ENCODE measurements at regions not wholly inside any gene's neighbourhood (a gene's known extent, or its start where the extent isn't known, plus 50 kb on each side); places are given as distances from the start of the nearest gene placed in this dataset.

GRCh38 chr14:53849549-53849948, 107.1 kb downstream of the BMP4 start:
- no peak overlapping the region for H3K14ac ChIP-seq (ENCODE audit: insufficient read length)

More at GRCh38 chr14:53849549-53849948, 107.1 kb downstream of the BMP4 start:
- CTCF ChIA-PET (ENCODE audit: partially characterized antibody): interaction anchor here (0.7 to 1.9 kb wide), 2 partner anchors 34 to 326 kb away, joined by 3 to 5 read pairs; no protein-coding TSS in a partner anchor
- Histone ChIP-seq H3K27me3 (replicated peaks in 1 of 4; ENCODE audit: control insufficient read depth in 3 of 4, extremely low read depth in 1 of 4, insufficient read depth in 3 of 4, low read length in 3 of 4) (no peaks in the 10 kb centered on the region), H3K23ac (ENCODE audit: insufficient read length) (no peak overlapping the region), H4K91ac (replicated peaks; ENCODE audit: insufficient read length, low read length) (no peak overlapping the region), H3K27ac (ENCODE audit: low read depth, low read length) (no peak overlapping the region), H3K9ac (replicated peaks in 1 of 4; ENCODE audit: extremely low read depth in 1 of 4, low read depth in 3 of 4, low read length in 3 of 4) (no peak overlapping the region), H3K36me3 (ENCODE audit: control insufficient read depth in 2 of 4, insufficient read depth in 4 of 4, low read length in 3 of 4) (no peaks in the 10 kb centered on the region), H3K79me2 (ENCODE audit: control insufficient read depth in 1 of 2, insufficient read depth in 2 of 2, low read length in 2 of 2) (no peaks in the 10 kb centered on the region), H2AK5ac (ENCODE audit: low read depth, low read length) (no peak overlapping the region), H2BK5ac (ENCODE audit: low read depth, low read length) (no peak overlapping the region), H2BK20ac (ENCODE audit: low read length) (no peak overlapping the region), H3K23me2 (ENCODE audit: low read depth, low read length) (no peaks in the 10 kb centered on the region), H2AFZ (ENCODE audit: low read length) (no peak overlapping the region), H2BK12ac (ENCODE audit: low read depth, low read length) (no peak overlapping the region), H3K18ac (ENCODE audit: extremely low read depth, low read length) (no peak overlapping the region), H4K5ac (ENCODE audit: insufficient read length, low read depth, low read length) (no peak overlapping the region), H3K4ac (replicated peaks; ENCODE audit: insufficient read length, low read depth, low read length) (no peak overlapping the region), H3K4me1 (replicated peaks in 1 of 4; ENCODE audit: control insufficient read depth in 3 of 4, insufficient read depth in 4 of 4, low read length in 3 of 4) (no peaks in the 10 kb centered on the region; a peak in 1 of 7 replicates), H3K56ac (replicated peaks; ENCODE audit: insufficient read length, low read depth, low read length) (no peak overlapping the region), H3K9me3 (ENCODE audit: insufficient read depth in 2 of 2, low read depth in 1 of 2, low read length in 1 of 2) (no peaks in the 10 kb centered on the region), H4K20me1 (replicated peaks in 1 of 2; ENCODE audit: control insufficient read depth in 1 of 2, insufficient read depth in 2 of 2, low read length in 2 of 2) (no peaks in the 10 kb centered on the region), H2BK120ac (replicated peaks; ENCODE audit: low read depth, low read length) (no peak overlapping the region), H3K4me2 (ENCODE audit: insufficient read depth in 1 of 2, low read depth in 2 of 2, low read length in 2 of 2) (no peak overlapping the region), H4K8ac (ENCODE audit: extremely low read depth, insufficient read depth, low read length) (no peak overlapping the region), H3K79me1 (ENCODE audit: low read depth, low read length) (no peaks in the 10 kb centered on the region), H2BK15ac (ENCODE audit: low read length) (no peak overlapping the region), H3K4me3 (ENCODE audit: extremely low read depth in 1 of 4, insufficient read depth in 2 of 4, low read depth in 3 of 4, low read length in 4 of 4) (no peak overlapping the region)
- no peak for DNase-seq (ENCODE audit: low read depth in 1 of 2, low spot score in 2 of 2)
- no peak for FAIRE-seq
- 88% methylated on average over 6 of the region's 6 CpGs; no CpG with 5 or more reads in 1 of the 2 experiments for WGBS, 2 experiments (ENCODE audit: extremely low coverage in 1 of 2, insufficient coverage in 1 of 2, insufficient read length in 1 of 2, insufficient replicate concordance in 2 of 2, low coverage in 1 of 2, low lambda C conversion rate in 2 of 2, missing lambda C conversion rate in 1 of 2)
- POLR2A ChIA-PET (ENCODE audit: partially characterized antibody): no interaction called here
- TF ChIP-seq TAF1 (IDR thresholded peaks at IDR 0.05; ENCODE audit: low read depth, low read length) (no peak), MAFK (IDR thresholded peaks at IDR 0.05; ENCODE audit: low read depth, low read length) (peak; percentile 98), KDM1A (IDR thresholded peaks at IDR 0.05; ENCODE audit: borderline replicate concordance, low read length) (no peak), PHF8 (conservative IDR thresholded peaks at IDR 0.05; ENCODE audit: low read depth, low read length) (no peak), EP300 (IDR thresholded peaks at IDR 0.05; ENCODE audit: borderline replicate concordance in 1 of 2, low read depth in 2 of 2, low read length in 2 of 2) (no peak), BACH1 (IDR thresholded peaks at IDR 0.05; ENCODE audit: low read length) (peak; percentile 47; the same call in 1 of the 2 replicates)

Measured in H1 (cell line).